K562 (cell line): ENCODE measurements at regions not wholly inside any gene's neighbourhood (a gene's known extent, or its start where the extent isn't known, plus 50 kb on each side); places are given as distances from the start of the nearest gene placed in this dataset.

Experiments used
- ELF4 ChIP-seq: fragments of 450-650 bp; formaldehyde crosslinking; IDR thresholded peaks from 2 replicates; pipeline ENCODE4 v1.4.0; 2022; ENCODE audit warnings: missing genetic modification characterization
- FOXP4 ChIP-seq: sonication (generic); formaldehyde crosslinking; IDR thresholded peaks from 2 replicates; pipeline ENCODE4 v1.8.0; 2022; ENCODE audit warnings: mild to moderate bottlenecking, missing genetic modification reagents, borderline replicate concordance
- HNRNPH1 ChIP-seq: fragments of 200-400 bp; formaldehyde crosslinking; optimal IDR thresholded peaks from 2 replicates; pipeline ENCODE3; 2017; ENCODE audit warnings: low read depth, mild to moderate bottlenecking, low read length, moderate library complexity
- SETDB1 ChIP-seq: IDR thresholded peaks from one replicate; pipeline ENCODE4 v1.6.1; 2012; ENCODE audit warnings: low read length, control low read depth, inconsistent platforms
- SOX6 ChIP-seq: fragments of 450-650 bp; IDR thresholded peaks from 2 replicates; pipeline ENCODE4 v1.6.1; 2014; ENCODE audit warnings: mild to moderate bottlenecking
- YY1 ChIP-seq, 3 experiments: IDR thresholded peaks; 2 replicates each; pipeline ENCODE4 v1.6.1; 2011; ENCODE audit warnings: low read length in 2 of 3, mild to moderate bottlenecking in 2 of 3, moderate library complexity in 2 of 3, borderline replicate concordance in 1 of 3, control low read depth in 1 of 3, low read depth in 1 of 3; ENCODE audit not compliant: insufficient read depth in 3 of 3, insufficient replicate concordance in 2 of 3, control insufficient read depth in 1 of 3, insufficient read length in 1 of 3; ENCODE audit errors: extremely low read depth in 1 of 3

GRCh38 chr7:17722798-17723197, 217.5 kb downstream of the SNX13 start:
- TF ChIP-seq FOXP4 (CRISPR knock-in tag), result no peak
- no peak for TF ChIP-seq HNRNPH1
- no peak for TF ChIP-seq SETDB1
- no peak for TF ChIP-seq YY1 (IDR thresholded peaks at IDR 0.05; ENCODE audit: borderline replicate concordance in 1 of 3, control insufficient read depth in 1 of 3, extremely low read depth in 1 of 3, insufficient read depth in 3 of 3, insufficient read length in 1 of 3, insufficient replicate concordance in 2 of 3, low read depth in 1 of 3, low read length in 2 of 3)
- TF ChIP-seq SOX6, result no peak
- TF ChIP-seq ELF4, result no peak
